GM21381 (cell line): ENCODE measurements at regions not wholly inside any gene's neighbourhood (a gene's known extent, or its start where the extent isn't known, plus 50 kb on each side); places are given as distances from the start of the nearest gene placed in this dataset.
"Not testable (repeated sequence)": the region's sequence is repeated elsewhere in the genome, so short reads cannot be mapped to it uniquely, and the experiment has no call there.

Experiments
- ATAC-seq: cut with Tn5 transposase; IDR thresholded peaks from one replicate; pipeline ENCODE4 v1.9.1; 2021; ENCODE audit warnings: mild to moderate bottlenecking, moderate library complexity; ENCODE audit not compliant: unreplicated experiment

DNA sequence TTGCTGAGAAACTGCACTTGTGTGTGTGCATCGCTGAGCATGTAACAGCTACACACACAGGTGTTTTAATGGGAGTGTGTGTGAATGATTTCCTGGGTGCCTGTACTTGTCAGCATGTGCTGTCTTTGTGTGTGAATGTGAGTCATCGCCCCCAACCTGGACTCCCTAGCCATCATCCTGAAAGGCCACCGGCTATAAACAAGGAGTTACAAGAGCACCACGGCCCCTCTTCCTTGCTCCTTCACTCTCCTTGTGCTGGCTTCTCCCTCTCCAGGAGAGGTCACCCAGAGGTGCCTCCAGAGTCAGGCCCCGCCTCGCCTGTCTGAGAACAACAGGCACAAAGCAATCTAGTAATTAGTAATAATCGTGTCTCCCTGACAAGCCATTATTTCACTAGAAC is 419.2 kb downstream of the BUD13 start:
- no peak for ATAC-seq

DNA sequence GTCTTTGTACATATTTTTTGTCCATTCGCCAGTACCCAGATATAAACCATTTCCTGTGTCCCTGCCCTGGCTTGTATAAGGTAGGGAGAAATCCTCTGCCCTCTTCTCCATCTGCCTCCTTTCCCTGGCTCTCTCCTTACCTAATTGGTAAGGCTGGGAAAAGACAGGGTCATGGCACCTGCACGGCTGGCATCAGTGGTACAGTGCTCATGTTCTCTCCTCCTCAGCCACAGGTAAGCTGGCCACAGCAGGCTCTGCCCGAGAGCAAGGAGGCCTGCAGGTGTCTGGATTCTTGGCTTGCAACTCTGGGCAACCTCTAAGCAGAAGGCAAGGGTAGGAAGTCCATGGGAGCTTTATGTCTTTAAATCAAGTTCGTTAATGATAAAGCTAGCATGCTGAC is 419.9 kb downstream of the BUD13 start:
- ATAC-seq: no peak

DNA sequence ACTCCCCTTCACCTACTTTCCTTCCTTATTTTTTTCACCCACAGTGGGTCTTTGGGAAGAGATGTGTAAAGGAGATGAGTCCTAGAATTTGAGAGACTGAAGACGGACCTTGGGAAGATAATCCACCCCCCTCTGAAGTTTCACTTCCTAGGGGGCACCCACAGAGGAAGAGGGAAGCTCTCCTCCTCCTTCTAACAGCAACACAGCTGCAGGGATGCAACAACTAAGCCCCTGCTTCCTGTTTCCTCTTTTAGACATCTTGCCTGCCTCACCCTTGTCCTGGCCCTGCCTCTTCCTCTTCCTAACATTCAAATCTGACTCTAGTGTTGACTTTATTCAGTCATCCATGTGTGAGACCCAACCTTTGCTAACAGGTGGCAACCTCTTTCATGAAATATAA is 424.6 kb downstream of the BUD13 start:
- ATAC-seq: no peak

DNA sequence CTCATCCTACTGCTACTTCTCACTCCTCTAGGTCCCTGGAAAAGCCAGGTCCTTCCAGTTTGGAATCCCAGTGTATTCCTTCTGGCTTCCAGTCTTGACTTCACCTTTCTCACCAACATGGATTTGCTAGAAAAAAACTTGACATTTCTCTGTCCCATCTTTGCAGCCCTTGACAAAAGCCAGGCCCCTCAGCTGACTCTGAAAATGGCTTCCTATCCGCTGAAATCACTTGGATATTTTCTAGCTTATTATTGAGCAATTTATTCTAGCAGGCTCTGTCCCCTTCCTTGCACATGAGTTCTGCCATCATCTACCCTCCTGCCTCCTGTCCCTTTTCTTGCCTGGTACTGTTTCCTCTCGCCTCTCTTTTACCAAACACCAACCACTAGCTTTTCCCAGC is 427.2 kb downstream of the BUD13 start:
- no peak for ATAC-seq

DNA sequence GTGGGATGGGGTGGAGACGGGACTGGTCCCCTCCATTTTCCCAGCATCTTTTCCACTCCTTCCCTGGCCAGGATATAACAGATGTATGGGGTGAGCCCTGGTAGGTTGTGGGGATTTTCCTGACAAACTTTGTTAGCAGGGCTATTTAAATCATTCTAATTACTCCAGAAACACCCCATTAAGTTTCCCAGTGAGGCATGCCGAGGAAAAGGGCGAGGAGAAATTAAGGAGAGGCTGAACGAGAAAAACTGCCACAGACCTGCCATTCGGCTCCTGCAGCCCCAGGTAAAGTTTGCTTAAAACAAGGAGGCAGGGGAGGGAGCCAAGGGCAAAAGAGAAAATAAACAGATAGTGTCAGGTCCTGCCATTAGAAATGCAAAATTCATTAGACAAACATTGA is 428.2 kb downstream of the BUD13 start:
- no peak for ATAC-seq

DNA sequence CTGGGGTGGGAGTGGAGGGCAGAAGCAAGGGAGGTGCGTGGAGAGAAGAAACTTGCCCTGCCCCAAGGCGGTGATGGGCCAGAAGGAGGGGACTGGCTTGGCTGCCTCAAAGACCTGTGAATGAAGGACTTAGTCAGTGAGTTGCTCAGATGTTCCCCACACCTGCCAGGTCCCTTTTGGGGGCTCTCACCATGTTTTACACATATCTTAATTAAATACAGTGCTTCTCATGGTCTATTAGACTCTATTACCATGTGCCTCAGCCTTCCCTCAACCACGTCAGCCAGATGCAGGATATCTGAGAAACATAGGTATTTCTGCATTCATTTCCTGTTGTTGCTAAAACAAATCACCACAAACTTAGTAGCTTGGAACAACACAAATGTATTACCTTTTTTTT is 429.5 kb downstream of the BUD13 start:
- no peak for ATAC-seq

DNA sequence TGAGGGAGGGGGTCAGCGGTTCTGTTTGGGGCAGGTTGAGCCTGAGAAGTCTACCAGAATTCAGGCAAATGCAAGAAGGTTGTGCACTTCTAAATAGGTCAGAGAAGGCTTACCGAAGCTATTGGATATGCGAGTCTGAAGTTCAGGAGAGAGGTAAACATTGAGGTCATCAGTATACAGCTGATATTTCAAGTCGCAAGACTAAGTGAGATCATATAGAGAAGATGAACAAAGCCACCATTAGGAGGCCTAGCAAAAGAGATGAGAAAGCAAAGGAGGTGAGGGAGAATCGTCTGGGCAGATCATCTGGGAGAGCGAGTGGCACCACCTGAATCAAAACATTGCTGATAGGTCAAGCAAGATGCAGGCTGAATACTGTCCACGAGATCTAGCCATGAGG is 430.6 kb downstream of the BUD13 start:
- ATAC-seq: no peak

DNA sequence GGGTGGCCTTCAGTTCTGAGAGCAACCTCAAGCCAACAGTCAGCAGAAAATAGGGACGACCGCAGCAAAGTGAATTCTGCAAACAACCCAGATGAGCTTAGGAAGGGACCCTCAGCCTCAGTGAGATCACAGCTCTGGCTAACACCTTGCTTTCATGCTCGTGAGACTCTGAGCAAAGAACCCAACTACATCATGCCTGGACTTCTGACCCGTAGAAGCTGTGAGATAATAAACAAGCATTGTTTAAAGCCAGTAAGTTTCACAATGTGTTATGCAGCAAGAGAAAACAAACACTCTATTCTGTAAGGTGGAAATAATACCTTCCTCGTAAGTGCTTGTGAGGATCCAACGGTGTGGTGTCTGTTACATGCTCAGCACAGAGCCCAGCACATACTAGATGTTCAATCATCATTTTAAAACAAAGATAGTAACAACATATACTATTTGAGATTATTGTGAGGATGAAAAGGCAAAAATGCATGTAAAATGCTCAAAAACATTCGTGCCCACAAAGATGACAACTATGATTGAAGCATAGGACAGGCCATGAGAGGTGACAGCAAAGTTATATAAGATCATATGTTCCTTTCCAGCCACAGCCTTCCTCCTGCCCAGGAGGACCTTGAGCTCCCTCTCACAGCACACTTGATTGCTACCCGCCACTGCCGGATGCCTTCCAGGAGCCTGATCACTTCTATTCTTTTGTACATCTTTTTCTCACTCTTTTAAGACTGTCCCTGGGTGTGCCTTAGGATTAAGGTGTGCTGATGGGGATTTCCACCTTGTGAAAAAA is 433.3 kb downstream of the BUD13 start:
- ATAC-seq: no peak

DNA sequence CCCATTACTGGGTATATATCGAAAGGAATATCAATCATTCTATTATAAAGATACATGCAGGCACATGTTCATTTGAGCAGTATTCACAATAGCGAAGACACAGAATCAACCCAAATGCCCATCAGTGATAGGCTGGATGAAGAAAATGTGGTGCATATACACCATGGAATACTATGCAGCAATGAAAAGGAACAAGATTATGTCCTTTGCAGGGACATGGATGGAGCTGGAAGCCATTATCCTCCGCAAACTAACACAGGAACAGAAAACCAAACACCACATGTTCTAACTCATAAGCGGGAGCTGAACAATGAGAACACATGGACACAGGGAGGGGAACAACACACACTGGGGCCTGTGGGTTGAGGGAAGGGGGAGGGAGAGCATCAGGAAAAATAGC is 434.3 kb downstream of the BUD13 start:
- ATAC-seq: not testable (repeated sequence)

DNA sequence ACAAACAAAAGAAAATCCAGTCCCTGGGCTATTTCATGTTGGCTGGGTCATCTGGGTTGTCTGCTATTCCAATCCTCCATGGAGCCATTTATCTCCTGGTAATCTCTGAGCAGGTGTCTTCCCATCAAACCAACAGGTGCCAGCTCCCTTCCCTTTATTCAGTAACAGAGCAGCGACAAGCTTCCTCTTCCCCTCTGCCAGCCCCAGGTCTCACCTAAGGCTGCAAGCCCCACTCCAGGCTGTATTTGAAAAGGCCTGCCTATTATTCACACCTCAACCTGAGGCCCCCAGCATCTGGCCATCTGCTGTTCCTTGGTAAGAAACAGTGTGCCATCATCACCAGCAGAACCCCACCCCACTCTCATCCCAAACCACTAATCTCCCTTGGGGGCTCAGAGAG is 436.2 kb downstream of the BUD13 start:
- ATAC-seq: no peak

DNA sequence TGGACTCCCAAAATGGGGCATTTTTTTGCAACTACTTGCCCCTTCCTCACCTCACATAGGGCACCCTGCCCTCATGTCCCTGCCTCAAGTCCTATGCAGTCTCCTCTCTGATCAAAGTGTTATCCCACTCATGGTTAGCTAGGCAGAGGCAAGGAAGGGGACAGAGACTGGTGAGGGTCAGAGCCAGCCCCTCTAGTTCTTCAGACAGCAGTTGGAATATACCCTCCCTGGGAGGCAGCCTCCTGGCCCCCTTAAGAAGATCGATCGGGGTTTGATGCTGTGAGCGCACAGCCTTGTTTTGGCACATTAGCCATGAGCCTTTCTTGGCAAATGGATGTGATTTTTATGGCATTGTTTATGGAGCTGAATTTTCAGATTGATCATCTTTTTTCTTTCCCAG is 436.9 kb downstream of the BUD13 start:
- no peak for ATAC-seq

DNA sequence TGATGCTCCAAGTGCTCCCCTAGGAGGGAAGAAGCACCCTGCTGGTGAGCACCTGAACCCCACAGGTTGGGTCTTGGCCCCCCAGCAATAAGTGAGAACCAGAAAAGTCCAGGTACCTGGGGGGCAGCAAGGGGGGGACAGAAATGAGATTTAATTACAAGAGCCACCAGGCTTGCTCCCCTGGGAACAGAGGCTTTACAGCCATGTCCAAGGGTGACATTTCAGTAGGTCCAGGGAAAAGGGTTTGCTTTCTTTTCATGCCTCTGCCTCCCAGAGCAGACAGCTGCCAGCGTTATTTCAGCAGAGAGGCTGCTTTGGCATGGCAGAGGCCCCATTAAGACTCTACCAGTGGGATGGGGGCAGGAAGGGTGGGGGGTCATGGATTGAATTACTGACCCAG is 437.7 kb downstream of the BUD13 start:
- ATAC-seq: no peak

DNA sequence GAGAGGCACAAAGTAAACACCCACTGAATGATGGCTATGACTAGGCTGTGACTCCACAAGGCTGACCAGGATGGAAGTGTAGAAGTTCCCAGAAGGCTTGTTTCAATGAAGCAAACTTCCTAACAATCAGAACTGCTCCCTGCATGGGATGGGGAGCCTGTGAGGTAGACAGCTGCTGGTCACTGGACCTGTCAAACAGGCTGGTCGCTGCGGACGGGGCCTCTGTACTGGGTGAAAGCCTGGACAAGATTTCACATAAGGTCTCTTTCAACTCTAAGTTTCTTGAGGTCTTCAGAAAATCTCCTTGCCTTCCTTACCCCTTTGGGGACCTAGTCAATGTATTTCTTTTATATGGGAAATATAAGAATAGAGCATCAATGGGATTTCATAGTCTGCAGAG is 438.2 kb downstream of the BUD13 start:
- ATAC-seq: no peak

DNA sequence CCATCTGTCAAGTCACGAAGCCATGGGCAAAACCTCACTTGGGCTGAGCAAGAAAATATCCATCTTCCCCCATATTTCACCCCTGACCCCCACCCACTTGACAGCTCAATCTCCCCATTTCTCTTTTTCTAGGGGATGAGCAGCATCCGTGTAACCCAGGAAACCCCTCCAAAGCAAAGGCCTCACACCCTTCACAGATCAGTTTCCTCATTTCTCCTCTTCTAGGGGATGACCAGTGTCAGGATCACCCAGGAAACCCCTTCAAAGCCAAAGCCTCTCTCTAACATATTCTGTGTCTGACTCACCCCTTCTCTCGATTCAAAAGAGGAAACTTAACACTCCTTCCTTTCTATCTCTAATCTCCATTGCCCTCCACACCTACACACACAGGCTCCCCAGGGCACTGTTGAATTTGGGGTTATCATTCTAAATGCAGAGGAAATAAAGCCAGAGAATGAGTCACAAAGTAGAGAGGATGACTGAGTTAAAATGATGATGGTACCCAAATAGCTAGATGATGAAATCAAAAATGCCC is 439.7 kb downstream of the BUD13 start:
- no peak for ATAC-seq

DNA sequence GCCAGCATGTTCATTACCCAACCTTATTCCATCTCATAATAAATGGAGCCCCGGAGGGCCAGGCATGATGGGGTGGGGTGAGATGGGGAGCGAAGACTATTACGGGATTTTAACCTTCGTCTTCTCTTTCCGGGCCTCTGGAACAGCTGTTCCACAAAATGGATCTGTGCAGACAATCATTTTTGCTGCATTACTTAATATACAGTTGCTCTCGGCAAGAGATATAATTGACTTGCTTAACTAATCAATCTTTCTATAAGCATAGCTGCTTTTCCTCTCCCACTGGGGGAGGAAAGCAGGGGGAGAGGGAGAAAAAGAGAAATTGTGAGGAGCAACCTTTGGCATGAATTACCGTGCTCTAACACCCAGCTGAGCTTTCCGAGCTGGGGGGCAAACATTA is 440.4 kb downstream of the BUD13 start:
- no peak for ATAC-seq

DNA sequence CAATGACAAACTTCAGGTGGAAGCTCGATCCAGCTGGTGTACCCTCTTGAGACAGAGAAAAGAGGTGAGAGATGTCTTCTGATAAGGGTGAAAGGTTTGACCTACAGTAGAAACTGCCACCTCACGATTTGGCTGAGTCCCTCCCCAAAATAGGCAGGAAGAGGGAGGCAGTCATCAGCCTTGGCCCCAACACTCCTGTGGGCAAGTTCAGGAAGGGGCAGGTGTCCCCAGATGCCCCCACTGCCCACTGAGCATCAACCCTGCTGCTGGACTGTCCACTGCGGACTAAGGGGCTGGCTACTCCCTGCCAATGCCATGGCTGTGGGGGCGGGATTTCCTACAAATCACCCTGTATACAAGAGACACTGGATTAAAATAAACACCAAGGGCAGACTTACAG is 441.4 kb downstream of the BUD13 start:
- ATAC-seq: no peak

DNA sequence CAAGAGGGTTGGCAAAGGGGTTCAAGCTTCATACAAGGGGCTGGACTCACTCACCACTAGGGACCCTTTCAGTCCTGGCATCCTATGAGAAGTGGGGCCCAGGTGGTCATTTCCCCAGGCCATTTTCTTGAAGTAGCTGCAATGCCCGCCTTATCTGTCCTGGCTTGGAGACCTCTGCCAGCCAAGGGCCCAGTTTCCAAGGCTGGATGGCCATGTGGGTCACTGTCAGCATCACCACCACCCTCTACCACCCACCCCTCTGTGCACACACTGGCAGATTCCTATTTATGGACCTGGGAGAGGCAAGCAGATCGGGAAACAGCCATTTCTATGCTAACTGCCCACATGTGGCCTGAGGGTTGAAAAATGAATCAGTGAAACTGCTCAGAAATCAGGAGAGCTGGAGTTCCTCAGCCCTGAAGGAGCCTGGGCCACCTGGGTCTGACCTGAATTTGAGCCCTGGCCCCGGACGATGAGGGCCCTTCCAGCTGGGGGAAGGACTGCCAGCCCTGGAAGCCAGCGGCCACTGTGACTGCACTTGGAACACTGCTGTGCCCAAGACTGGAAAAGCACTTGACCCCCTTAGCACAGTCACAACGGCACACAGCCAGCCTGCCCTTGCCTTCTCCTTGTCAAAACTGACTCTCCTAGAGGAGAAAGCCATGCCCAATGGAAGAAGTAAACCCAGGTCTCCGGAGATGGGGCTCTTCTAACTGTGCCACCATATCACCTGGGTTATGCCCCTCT is 442.2 kb downstream of the BUD13 start:
- no peak for ATAC-seq

DNA sequence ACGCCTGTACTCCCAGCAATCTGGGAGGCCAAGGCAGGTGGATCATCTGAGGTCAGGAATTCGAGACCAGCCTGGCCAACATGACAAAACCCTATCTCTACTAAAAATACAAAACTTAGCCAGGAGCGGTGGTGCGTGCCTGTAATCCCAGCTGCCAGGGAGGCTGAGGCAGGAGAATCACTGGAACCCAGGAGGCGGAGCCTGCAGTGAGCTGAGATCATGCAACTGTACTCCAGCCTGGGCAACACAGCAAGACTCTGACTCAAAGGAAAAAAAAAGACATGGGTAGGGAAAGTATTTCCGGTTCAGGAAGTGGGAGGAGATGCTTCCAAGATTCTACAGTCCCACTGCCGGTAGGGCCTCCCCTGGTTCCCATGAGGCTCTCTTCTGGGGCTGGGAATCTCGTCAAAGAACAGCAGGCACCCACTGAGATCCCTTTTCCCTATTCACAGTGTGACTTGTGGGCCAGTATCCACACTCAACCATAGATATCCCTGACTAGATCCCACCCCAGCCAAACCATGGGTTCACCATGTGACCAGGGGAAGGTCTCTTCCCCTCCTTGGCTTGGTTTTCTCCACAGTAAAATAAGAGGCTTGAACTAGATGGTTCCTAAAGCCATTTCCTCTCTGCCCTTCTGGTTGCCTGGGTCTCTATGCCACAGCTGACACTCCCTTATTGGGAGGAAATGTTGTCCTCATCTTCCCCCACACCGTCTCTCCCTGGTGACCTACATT is 443.3 kb downstream of the BUD13 start:
- ATAC-seq: no peak

DNA sequence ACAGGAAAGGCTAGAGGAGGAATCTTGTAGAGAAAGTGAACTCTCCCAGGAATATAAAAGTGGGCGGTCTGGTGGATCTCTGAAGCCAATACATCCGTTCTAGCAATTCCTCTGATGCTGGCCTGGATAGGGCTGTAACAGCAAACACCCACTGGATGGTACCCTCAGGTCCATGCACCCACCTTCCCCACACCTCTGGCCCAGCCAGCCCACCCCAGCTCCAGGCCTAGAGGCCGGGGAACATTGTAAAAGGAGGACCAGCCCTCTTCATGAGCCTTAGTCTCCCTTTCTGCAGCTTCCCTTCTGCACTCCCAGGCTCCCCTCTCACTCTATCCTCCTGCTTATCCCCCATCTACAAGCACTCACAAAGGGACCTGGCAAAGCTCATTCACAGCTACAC is 443.9 kb downstream of the BUD13 start:
- ATAC-seq: no peak

DNA sequence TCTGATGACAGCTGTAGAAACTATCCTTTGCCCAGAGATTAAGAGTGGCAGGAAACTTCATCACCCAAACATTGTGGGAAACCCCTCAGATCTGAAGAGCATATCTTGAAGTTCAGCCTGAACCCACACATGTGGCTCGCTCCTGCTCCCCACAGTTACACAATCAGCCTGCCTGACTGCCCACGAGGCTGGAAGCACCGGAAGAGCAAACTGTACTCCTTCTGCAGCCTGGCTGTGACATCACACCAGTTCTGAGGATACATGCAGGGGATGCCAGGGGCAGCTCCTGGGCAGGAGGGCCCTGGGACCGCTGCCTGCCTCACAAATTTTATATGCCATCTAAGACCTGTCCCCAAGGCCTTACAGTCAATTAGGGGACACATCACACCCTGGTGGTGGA is 444.4 kb downstream of the BUD13 start:
- no peak for ATAC-seq

DNA sequence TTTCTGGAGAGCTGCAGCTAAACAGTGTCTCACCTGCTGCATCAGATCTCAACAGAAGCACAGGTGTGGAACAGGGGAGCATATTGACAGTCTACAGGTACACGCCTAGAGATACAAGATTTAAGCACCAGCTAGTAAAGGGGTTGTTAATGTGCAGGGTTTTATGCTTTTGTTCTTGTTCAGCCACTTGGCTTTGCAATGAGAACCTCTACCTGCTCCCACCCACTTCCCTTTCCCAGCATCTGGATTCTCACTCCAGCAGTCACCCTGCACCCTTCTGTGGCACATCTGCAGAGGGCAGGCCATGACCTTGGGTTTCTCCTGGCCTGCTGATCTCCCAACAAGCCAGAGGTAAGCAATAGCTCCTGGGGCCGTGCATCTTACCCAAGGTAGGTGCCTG is 446.6 kb downstream of the BUD13 start:
- no peak for ATAC-seq

DNA sequence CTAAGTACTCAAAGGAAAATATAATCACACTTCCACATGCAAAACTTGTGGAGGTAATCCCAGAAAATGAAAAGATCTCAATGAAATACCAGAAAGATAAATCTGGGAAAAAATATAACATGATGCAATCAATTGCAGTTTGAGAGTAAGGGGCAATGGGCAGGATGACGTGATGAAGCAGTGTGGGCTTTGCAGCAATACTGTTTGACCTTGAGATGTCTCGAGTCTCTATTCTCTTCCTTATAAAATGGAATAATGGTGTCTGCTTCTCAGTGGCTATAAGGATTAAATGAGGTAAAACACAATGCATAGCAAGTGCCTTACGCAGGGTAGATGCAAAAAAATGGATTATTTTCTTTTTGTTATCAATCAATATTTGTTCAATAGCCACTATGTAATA is 447.5 kb downstream of the BUD13 start:
- no peak for ATAC-seq
